K562 (cell line): ENCODE measurements at regions not wholly inside any gene's neighbourhood (a gene's known extent, or its start where the extent isn't known, plus 50 kb on each side); places are given as distances from the start of the nearest gene placed in this dataset.

Experiments used
- ATAC-seq: fragments of 200-7000 bp; cut with Tn5 transposase; 3 replicates; pipeline ENCODE4 v1.9.1; 2020; ENCODE audit warnings: moderate library complexity
- BruUV-seq: library from RNA; stranded (reverse); fragments of 400-500 nt; replicated peaks from 2 replicates; lab custom pipeline; 2021; lab: Mats Ljungman, UMichigan
- CTCF ChIA-PET: fragments of 300-600 bp; formaldehyde crosslinking; extraction: SDS; loops from one replicate; lab custom pipeline; 2021; ENCODE audit warnings: low intra/inter-chr PET ratio; lab: Yijun Ruan, JAX
- POLR2A ChIA-PET: fragments of 300-600, 350-650 bp; sonication (Branson Sonifier 250); formaldehyde crosslinking; extraction: SDS; loops from one replicate; lab custom pipeline; 2021; ENCODE audit warnings: antibody characterized with exemption, inconsistent platforms; lab: Yijun Ruan, JAX
- DNase-seq, 4 experiments: peaks; one replicate each; pipeline versions ENCODE4 v3.0.0 to v3.0.0-alpha.2; 2011 to 2018; ENCODE audit warnings: low spot score in 3 of 4, mixed read lengths in 3 of 4; ENCODE audit errors: extremely low read depth in 1 of 4
- FAIRE-seq: peaks from 2 replicates; lab custom pipeline; 2011; peaks lifted over from hg19 to GRCh38; lab: Jason Lieb, UNC
- H2AFZ ChIP-seq: 2 replicates; pipeline ENCODE4 v1.6.0; 2011; ENCODE audit warnings: low read depth, low read length, control low read depth, inconsistent platforms
- H3K27ac ChIP-seq: fragments of 200-600 bp; 3 replicates; pipeline ENCODE4 v1.8.0; 2011; ENCODE audit warnings: low read depth, mild to moderate bottlenecking, control low read depth, inconsistent platforms, low read length, moderate library complexity, mixed read lengths; ENCODE audit errors: extremely low read depth
- H3K27me3 ChIP-seq, 2 experiments: fragments of 300-600 bp in 1 of 2; 2 replicates in 1 of 2; 3 replicates in 1 of 2; pipeline versions ENCODE4 v1.6.0 to v1.8.0; 2011; ENCODE audit warnings: inconsistent platforms in 2 of 2, low read length in 2 of 2, mild to moderate bottlenecking in 1 of 2, mixed read lengths in 1 of 2, moderate library complexity in 1 of 2; ENCODE audit not compliant: control insufficient read depth in 2 of 2, insufficient read depth in 2 of 2
- H3K36me3 ChIP-seq: fragments of 300-600 bp; 3 replicates; pipeline ENCODE4 v1.8.0; 2011; ENCODE audit warnings: mild to moderate bottlenecking, low read length, inconsistent platforms; ENCODE audit not compliant: control insufficient read depth, insufficient read depth
- H3K4me1 ChIP-seq, 2 experiments: fragments of 200-600 bp in 1 of 2; replicated peaks in 1 of 2; 2 replicates in 1 of 2; 3 replicates in 1 of 2; pipeline versions ENCODE4 v1.5.1 to v1.8.0; 2011; ENCODE audit warnings: inconsistent platforms in 2 of 2, low read length in 2 of 2, mild to moderate bottlenecking in 1 of 2, mixed read lengths in 1 of 2, moderate library complexity in 1 of 2; ENCODE audit not compliant: control insufficient read depth in 2 of 2, insufficient read depth in 2 of 2
- H3K4me2 ChIP-seq: 2 replicates; pipeline ENCODE4 v1.6.1; 2011; ENCODE audit warnings: low read length, control low read depth, inconsistent platforms, mixed read lengths; ENCODE audit not compliant: insufficient read depth
- H3K4me3 ChIP-seq: fragments of 200-600 bp; sonication (generic), shearing (Covaris generic); 2 replicates; pipeline ENCODE4 v1.5.1; 2016; ENCODE audit warnings: control low read depth, inconsistent platforms
- H3K79me2 ChIP-seq: fragments of 200-600 bp; 3 replicates; pipeline ENCODE4 v1.8.0; 2011; ENCODE audit warnings: low read length, inconsistent platforms; ENCODE audit not compliant: control insufficient read depth, insufficient read depth
- H3K9ac ChIP-seq, 2 experiments: 2 replicates each; pipeline versions ENCODE4 v1.6.0 to v1.6.1; 2011; ENCODE audit warnings: low read depth in 2 of 2, low read length in 2 of 2, control low read depth in 1 of 2, inconsistent platforms in 1 of 2, mild to moderate bottlenecking in 1 of 2, mixed read lengths in 1 of 2; ENCODE audit not compliant: insufficient read depth in 1 of 2
- H3K9me1 ChIP-seq: one replicate; pipeline ENCODE4 v1.6.0; 2011; ENCODE audit warnings: inconsistent platforms, mild to moderate bottlenecking, low read length, moderate library complexity; ENCODE audit not compliant: control insufficient read depth, insufficient read depth
- H3K9me3 ChIP-seq: replicated peaks from 2 replicates; pipeline ENCODE4 v1.5.1; 2011; ENCODE audit warnings: low read depth, low read length, inconsistent platforms; ENCODE audit not compliant: control insufficient read depth, insufficient read depth
- H4K20me1 ChIP-seq: replicated peaks from 2 replicates; pipeline ENCODE4 v1.6.1; 2011; ENCODE audit warnings: low read length, inconsistent platforms, mixed read lengths; ENCODE audit not compliant: control insufficient read depth, insufficient read depth
- ARNT ChIP-seq, 2 experiments: fragments of 450-650 bp; IDR thresholded peaks; 2 replicates each; pipeline ENCODE4 v1.6.1; 2016; ENCODE audit warnings: mild to moderate bottlenecking in 1 of 2
- FOXA1 ChIP-seq: fragments of 450-650 bp; IDR thresholded peaks from 2 replicates; pipeline ENCODE4 v1.6.1; 2016; ENCODE audit warnings: mild to moderate bottlenecking, borderline replicate concordance
- NUFIP1 ChIP-seq: fragments of 450-650 bp; IDR thresholded peaks from 2 replicates; pipeline ENCODE4 v1.6.1; 2018; ENCODE audit not compliant: partially characterized antibody
- PCBP1 ChIP-seq: fragments of 200-400 bp; formaldehyde crosslinking; IDR thresholded peaks from 2 replicates; pipeline ENCODE4 v1.6.1; 2018; ENCODE audit warnings: mild to moderate bottlenecking, low read depth, low read length; ENCODE audit not compliant: poor library complexity, severe bottlenecking
- PRMT5 ChIP-seq: sonication (generic); formaldehyde crosslinking; IDR thresholded peaks from 2 replicates; pipeline ENCODE4 v1.5.0; 2020; ENCODE audit warnings: missing genetic modification reagents
- PTBP1 ChIP-seq: fragments of 200-400 bp; formaldehyde crosslinking; IDR thresholded peaks from 2 replicates; pipeline ENCODE4 v1.6.1; 2017; ENCODE audit warnings: low read depth, low read length
- RFX7 ChIP-seq: fragments of 250-450 bp; sonication (Bioruptor Pico); IDR thresholded peaks from 2 replicates; pipeline ENCODE4 v1.5.1; 2021; ENCODE audit warnings: mild to moderate bottlenecking
- SNIP1 ChIP-seq: fragments of 450-650 bp; IDR thresholded peaks from 2 replicates; pipeline ENCODE4 v1.7.1; 2017; ENCODE audit warnings: low read depth, mild to moderate bottlenecking
- TSC22D4 ChIP-seq: fragments of 450-650 bp; IDR thresholded peaks from 2 replicates; pipeline ENCODE4 v1.6.1; 2016; ENCODE audit warnings: missing genetic modification characterization, missing biosample characterization, control low read depth
- ZFX ChIP-seq: sonication (generic); formaldehyde crosslinking; IDR thresholded peaks from 2 replicates; pipeline ENCODE4 v1.8.0; 2022; ENCODE audit warnings: mild to moderate bottlenecking, missing genetic modification reagents, moderate library complexity
- ZNF165 ChIP-seq: fragments of 250-450 bp; sonication (Bioruptor Pico); IDR thresholded peaks from 2 replicates; pipeline ENCODE4 v1.4.0; 2020; ENCODE audit warnings: borderline replicate concordance
- ZNF212 ChIP-seq: fragments of 450-650 bp; formaldehyde crosslinking; IDR thresholded peaks from 2 replicates; pipeline ENCODE4 v1.4.0; 2020; ENCODE audit warnings: mild to moderate bottlenecking
- ZNF24 ChIP-seq: fragments of 450-650 bp; IDR thresholded peaks from 2 replicates; pipeline ENCODE4 v1.6.1; 2016
- ZNF431 ChIP-seq: sonication (generic); formaldehyde crosslinking; IDR thresholded peaks from 2 replicates; pipeline ENCODE4 v1.8.0; 2022; ENCODE audit warnings: mild to moderate bottlenecking, missing genetic modification reagents
- ZNF77 ChIP-seq: fragments of 250-450 bp; sonication (Bioruptor Pico); IDR thresholded peaks from 2 replicates; pipeline ENCODE4 v1.5.0; 2020
- WGBS: fragments of 100-300 bp; shearing (Covaris generic); methylation state at CpG from one replicate; pipeline ENCODE4 v1.1.6; 2016; ENCODE audit warnings: low coverage, mixed read lengths; ENCODE audit not compliant: insufficient coverage; ENCODE audit errors: missing lambda C conversion rate; 5-methylcytosine and 5-hydroxymethylcytosine counted together
- in situ Hi-C: fragments of 300-500 bp; cut with MboI; formaldehyde crosslinking; loops from 4 replicates; pipeline ENCODE4 v1.15.0; 2018; ENCODE audit warnings: inconsistent platforms, mixed read lengths
- intact Hi-C: fragments of 100-400 bp; cut with micrococcal nuclease; formaldehyde crosslinking; loops from 2 replicates; pipeline ENCODE4 v1.14.2; 2022

- TF ChIP-seq PRMT5 (CRISPR knock-in tag) = no peak
- TF ChIP-seq PCBP1 = no peak
- TF ChIP-seq FOXA1 = no peak
- no peak for TF ChIP-seq ZNF24
- no peak for TF ChIP-seq ZFX (CRISPR knock-in tag)
- Histone ChIP-seq H3K27ac (no peak overlapping the region), H3K79me2 (no peaks in the 10 kb centered on the region), H3K9me1 (no peaks in the 10 kb centered on the region), H3K36me3 (no peaks in the 10 kb centered on the region), H4K20me1 (no peaks in the 10 kb centered on the region), H3K4me2 (no peak overlapping the region), H3K27me3 (no peaks in the 10 kb centered on the region), H3K4me3 (no peak overlapping the region), H2AFZ (no peak overlapping the region), H3K9me3 (no peaks in the 10 kb centered on the region), H3K9ac (no peak overlapping the region), H3K4me1 (no peaks in the 10 kb centered on the region)
- DNase-seq = no peak
- in situ Hi-C loops (no loop called here), intact Hi-C loops (no loop called here)
- CTCF ChIA-PET = no interaction called here
- 0% methylated on average over 1 of the region's 1 CpG for WGBS
- POLR2A ChIA-PET = no interaction called here
- no TSS peak for BruUV-seq
- no peak for FAIRE-seq
- no peak for ATAC-seq
Observed at GRCh38 chr5:111968459-111968858, 211.5 kb upstream of the NREP start.

- Histone ChIP-seq H3K4me1 (no peaks in the 10 kb centered on the region), H3K27ac (no peak overlapping the region), H3K79me2 (no peaks in the 10 kb centered on the region), H3K9me1 (no peaks in the 10 kb centered on the region), H2AFZ (no peak overlapping the region), H3K9me3 (no peaks in the 10 kb centered on the region), H3K27me3 (no peaks in the 10 kb centered on the region), H3K9ac (no peak overlapping the region), H4K20me1 (no peaks in the 10 kb centered on the region), H3K4me3 (no peak overlapping the region), H3K36me3 (no peaks in the 10 kb centered on the region), H3K4me2 (no peak overlapping the region)
- POLR2A ChIA-PET = no interaction called here
- DNase-seq = no peak
- in situ Hi-C loops (no loop called here), intact Hi-C loops (no loop called here)
- WGBS = 3% methylated on average over 8 of the region's 8 CpGs
- no peak for ATAC-seq
- FAIRE-seq = no peak
- CTCF ChIA-PET = no interaction called here
- no peak for TF ChIP-seq PTBP1
- TF ChIP-seq ZNF165 (CRISPR knock-in tag) = no peak
- no peak for TF ChIP-seq RFX7 (CRISPR knock-in tag)
- TF ChIP-seq ZNF77 (CRISPR knock-in tag) = no peak
- no peak for TF ChIP-seq ARNT (IDR thresholded peaks at IDR 0.05)
- no peak for TF ChIP-seq TSC22D4 (tag)
- no peak for TF ChIP-seq ZNF431 (CRISPR knock-in tag)
- TF ChIP-seq ZNF212 (CRISPR knock-in tag) = no peak
- no peak for TF ChIP-seq SNIP1
- no peak for TF ChIP-seq NUFIP1
- BruUV-seq = no TSS peak
Observed at GRCh38 chr5:111967463-111967862, 210.5 kb upstream of the NREP start.
